ENCODE measurements at regions not wholly inside any gene's neighbourhood (a gene's known extent, or its start where the extent isn't known, plus 50 kb on each side); places are given as distances from the start of the nearest gene placed in this dataset.
"Not testable (repeated sequence)": the region's sequence is repeated elsewhere in the genome, so short reads cannot be mapped to it uniquely, and the experiment has no call there.

DNA sequence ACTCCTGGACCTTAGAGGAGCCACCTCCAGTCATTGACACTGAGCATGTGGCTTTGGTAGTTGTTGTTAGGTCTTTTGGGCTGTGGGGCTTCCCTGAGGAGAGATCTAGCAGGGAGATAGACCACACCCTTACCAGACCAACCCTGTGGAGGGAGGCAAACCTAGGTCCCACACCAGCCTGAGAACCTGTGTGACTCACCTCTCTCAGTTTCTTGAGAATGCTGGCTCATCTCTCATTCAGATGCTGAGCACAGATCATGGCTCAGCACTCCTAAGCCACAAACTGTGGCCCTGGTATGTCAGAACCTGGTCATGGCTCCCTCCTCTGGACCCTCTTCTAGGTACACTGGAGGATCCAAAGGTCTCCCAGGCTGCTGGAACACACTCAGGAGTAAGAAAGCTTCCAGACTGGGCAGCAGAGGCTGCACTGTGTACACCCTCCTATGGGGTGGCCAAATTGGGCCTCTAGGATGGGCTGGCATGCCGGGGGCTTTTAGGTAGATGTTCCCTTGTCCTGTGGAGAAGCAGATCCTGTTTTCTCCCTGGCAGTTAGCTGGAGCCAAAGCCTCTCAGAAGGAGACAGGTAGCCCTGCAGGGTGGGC is 1294.5 kb downstream of the KHDRBS2 start:
- no peak for DNase-seq

DNA sequence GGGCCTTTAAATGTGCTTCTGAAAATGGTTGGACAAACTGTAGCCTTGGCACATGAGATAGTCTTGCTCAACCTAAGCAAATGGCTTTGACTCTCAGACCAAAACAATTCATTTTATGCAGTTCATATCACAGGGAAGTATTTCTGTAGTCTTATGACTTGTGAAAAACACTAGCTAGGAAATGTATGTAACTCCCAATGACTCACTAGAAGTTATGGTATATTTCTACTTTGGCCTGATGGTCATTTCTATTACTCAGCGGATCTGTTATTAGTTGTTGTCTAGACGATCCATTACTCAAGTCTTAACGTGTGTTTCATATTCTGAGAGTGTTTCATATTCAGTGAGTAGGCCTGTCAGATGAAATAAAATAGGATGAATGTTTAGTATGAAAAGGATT is 1333.5 kb downstream of the KHDRBS2 start:
- DNase-seq = no peak

DNA sequence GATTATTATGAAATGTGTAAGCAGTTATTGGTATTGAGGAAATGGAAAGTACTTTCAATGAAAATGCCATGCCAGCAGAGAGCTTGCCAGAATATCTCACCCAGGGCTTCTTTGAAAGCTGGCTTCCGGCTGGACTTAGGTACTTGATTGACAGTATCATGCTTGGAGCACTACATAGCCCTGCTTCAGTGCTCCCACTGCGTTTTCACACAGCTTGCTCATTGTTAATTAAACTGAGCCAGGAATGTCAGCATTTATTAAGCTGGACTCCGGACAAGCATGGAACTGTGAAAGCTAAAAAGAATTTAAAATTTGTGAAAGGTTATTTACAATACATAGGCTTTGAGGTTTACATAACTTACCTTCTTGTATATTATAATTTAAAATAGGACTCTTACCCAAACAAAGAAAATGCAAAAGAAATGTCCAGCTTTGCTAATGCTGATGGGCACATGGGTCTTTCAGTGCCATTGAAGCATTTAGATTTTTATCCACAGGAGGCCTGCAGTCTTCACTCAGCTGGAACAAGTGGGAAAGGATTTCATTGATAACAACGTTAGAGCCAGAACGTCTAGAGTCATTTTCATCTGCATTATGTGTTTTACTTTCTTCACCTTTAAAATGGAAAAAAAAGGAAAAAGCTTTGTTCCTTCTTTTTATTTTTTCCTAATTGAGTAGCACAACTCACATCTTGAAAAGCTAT is 1335.7 kb downstream of the KHDRBS2 start:
- not testable (repeated sequence) for DNase-seq

DNA sequence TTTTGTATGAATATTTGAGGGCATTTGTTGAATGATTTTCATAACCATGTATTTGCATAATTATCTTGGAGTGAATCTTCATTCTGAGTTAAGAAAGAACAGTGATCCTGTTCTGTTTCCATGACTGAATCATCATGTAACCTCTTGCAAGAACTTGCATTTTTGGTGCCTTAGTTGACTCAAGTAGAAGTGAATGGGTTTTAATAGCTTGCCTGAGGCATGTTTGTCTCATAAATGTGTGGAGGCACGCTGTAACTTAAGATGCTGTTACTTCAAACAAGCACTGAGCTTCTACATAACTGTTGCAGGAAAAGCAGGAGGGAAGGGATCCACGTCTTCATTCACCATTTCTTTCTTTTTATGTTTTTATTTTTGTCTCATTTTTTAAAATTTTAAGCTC is 1338.6 kb downstream of the KHDRBS2 start:
- not testable (repeated sequence) for DNase-seq

DNA sequence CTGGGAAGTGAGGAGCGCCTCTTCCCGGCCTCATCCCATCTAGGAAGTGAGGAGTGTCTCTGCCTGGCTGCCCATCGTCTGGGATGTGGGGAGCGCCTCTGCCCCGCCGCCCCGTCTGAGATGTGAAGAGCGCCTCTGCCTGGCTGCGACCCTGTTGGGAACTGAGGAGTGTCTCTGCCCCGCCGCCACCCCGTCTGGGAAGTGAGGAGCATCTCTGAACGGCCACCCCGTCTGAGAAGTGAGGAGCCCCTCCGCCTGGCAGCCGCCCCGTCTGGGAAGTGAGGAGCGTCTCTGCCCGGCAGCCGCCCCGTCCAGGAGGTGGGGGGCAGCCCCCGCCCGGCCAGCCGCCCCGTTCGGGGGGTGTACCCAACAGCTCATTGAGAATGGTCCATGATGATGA is 1341.2 kb downstream of the KHDRBS2 start:
- DNase-seq = not testable (repeated sequence)

DNA sequence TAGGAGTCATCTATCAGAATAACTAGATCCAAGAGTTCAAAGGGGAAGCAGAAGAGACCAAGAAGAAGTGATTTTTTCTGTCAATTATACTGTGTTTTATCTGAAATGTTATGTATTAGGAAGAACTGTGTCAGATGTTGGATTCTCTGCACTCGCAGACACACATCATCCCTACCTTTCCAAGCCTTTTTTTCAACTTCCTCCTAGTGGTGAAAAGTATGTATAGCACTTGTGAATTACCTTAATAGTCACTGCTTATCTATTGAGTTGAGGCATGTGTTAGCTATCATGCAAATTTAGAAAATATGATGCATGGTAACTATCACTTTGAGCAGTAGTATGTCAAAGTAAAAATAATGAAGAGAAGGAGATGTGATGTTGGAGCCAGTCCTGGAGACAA is 1350.1 kb downstream of the KHDRBS2 start:
- not testable (repeated sequence) for DNase-seq

DNA sequence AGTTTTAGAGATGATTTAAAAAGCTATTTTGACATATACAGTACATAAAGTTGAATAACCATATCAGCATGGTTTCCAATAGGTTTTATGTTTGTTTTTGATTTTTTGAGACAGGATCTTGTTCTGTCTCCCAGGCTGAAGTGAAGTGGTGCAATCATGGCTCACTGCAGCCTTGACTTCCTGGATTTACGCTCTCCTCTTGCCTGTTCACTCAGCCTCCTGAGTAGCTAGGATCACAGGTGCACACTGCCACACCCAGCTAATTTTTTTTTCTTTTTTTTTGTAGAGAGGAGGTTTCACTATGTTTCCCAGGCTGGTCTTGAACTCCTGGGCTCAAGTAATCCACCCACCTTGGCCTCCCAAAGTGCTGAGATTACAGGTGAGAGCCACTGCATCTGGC is 1366.4 kb downstream of the KHDRBS2 start:
- not testable (repeated sequence) for DNase-seq

DNA sequence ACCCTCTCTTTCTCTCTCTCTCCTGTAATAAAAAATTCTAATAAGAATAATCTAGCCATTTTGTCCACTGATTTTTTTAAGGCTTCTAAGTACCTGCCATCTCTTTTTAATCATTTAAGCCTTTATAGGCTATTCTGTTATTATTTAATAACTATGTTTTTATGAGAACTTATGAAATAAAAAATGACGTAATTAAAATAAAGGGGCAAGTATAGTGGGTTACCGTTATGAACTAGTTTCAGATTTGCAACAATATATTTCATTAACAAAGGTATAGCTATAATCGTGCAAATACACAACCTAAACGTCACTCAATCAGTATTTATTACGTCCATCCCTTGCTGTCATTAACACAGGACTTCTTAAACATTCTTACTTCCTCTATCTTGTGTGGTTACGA is 1382.2 kb downstream of the KHDRBS2 start:
- not testable (repeated sequence) for DNase-seq

DNA sequence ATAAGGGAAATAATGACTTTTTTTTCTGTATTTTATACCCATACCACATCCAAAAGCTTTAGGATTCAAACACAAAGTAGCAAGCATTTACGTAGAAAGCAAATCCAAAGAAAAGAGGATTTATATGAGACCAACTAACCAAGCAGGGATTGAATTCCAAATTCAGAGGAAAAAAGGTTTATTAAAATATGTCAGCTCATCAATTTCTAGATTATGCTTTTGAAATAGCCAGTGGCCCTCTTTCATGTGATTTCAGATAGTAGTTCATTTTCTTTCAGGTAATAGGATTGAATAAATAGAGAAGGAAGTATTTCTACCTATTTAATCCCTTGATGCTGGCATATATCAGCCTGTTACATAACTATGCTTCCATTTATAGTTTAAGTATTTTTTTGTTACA is 1392.7 kb downstream of the KHDRBS2 start:
- DNase-seq = not testable (repeated sequence)

DNA sequence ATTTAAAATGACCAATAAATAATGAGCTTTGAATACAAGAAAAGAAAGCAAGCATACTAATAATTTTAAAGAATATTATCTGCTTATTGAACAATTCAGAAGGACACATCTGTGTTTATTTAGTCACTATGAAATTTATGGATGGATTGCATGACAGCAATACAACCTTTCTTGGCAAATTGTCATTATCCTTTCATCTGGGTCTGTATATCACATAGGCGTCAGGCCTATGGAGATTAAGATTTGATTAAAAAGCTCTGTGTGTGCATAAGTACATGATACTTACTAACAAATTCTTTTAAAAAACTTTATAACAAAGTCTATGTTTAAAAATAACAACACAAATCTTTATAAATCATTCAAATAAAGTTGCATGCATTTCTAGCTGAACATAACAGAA is 1394.4 kb downstream of the KHDRBS2 start:
- no peak for DNase-seq

DNA sequence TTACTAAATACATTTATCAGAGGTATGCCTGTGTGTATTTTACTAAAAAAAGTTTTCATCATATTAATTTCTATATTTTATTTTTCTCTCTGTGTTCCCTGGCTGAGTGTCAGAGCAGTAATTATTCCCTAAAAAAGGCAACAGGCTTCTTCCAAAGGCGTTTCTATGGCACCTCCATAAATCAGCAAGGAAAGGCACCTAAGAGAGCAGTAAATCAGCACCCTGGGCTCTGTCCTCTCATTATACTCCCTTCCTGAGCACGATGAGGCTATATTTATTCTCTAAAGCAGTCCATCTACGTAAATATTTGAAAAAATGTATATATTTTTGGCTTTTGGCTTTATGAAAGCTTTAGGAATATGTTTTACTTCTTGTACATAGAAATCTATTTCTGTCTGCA is 1408.6 kb downstream of the KHDRBS2 start:
- DNase-seq = not testable (repeated sequence)

DNA sequence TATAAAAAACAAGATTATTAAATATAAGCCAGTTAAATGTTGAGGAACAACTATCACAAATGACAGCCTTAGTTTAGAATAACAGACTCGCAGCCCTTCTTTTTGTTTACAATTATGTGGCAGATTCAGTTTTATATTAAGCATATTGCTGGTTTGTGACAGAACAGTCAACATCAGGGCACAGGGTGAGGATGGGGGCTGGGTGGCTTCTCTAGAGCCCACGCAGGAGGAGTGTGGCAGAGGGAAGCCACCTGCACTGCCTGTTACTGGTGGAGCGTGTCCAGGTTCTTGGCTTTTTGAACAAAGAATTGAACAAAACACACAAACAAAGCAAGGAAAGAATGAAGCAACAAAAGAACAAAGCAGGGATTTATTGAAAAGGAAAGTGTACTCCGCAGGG is 1415.2 kb downstream of the KHDRBS2 start:
- DNase-seq = not testable (repeated sequence)

DNA sequence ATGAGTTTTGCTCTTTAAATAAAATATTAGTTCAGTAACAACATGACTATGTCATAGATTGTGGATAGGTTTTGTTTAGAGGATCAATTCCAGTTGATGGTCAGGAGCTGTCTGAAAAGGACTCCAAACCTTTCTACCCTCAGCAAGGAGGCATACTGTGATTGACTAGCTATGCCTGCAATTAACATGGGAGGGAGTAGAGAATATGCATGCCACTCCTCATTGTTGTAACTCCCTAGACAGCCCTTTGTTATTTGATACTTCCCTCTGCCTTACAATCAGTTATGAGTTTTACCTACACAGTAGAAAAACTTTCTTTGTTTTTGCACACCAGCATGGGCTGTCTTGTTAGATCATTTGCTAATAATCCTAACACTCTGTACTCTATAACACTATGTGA is 1418.5 kb downstream of the KHDRBS2 start:
- DNase-seq = no peak

DNA sequence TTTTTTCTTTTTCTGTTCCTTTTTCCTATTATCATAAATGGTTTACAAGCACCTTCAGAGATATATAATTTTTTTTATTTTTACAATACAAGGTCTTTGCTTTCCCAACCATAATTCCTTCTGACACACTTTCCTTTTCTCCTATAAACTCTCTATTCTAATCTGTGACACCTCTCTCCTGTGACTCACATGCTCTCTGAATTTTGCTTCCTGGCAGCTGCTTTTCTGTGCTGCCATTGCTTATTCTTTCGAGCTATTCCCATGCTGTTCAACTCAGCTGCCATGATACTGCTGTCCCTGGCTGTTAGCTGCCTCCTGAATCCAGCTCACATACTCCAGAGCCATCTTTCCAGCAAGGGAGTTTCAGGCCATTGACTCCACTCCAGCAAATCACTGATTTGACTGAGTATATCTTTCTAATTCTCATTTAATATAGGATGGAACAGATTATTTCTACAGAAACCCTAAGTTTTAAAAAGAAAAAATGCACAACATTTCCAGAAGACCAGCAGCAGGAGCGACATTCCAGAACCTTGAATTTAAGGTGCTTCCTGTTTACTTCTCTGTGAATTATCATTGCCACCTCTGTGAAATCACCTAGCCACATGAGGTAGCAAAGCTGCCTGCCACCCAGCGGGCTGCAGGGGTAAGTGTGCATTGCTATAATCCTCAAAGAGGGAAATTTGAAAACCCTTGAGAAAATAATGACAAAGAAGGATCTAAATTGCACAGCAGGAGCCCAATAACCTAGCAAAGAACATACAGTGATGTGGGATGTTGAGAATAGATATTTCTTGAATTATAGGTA is 1442.6 kb downstream of the KHDRBS2 start:
- not testable (repeated sequence) for DNase-seq

DNA sequence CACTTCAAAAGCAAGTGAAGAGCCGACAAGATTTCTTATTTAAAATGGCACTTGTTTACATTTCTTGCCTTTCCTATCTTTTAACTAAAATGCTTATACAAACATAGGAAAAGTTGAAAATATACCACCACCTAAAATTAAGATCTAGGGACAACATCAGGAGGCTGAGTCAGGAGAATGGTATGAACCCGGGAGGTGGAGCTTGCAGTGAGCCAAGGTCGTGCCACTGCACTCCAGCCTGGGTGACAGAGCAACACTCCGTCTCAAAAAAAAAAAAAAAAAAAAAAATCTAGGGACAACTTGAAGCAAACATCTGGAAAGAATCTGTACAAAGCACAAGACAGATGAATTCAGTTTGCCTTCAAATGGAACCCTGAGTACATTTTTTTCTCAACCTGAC is 1455.3 kb downstream of the KHDRBS2 start:
- DNase-seq = not testable (repeated sequence)

DNA sequence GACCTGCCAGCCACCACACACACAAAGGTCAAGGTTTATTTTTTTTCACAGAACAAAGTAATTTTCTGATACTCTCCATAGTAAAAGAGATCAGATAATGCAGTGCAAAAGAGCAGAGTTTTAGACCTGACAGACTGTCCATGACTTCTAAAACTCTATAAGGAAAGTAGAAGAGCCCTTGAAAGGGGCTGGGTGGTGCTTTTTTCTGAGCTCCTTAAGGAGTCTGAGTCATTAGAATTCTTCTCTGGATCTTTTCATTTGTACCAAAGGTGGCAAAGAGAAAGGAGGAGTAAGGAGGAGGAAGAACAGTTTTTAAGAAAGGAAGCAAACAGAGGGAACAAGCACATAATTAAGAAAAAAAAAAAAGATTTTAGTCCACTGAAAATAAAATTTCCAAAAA is 1463.4 kb downstream of the KHDRBS2 start:
- not testable (repeated sequence) for DNase-seq

DNA sequence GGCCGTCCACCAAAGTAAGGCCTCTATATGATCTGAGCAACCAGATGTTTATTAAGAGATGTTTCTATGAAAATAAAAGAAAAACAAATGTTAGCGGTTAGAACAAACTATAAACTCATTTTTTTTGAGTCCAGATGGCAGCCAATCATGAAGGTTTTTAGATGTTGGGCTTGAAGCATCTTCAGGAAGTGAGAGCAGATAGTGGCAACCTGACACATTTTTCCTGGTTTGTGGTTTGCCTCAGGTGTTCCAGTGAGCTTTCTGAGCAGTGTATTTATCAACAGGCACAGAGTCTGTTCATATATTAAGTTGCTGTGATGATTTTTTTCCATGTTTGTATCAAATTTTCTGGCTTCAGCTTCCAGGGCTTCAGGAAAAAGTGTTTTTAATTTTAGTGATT is 1468.0 kb downstream of the KHDRBS2 start:
- DNase-seq = not testable (repeated sequence)

DNA sequence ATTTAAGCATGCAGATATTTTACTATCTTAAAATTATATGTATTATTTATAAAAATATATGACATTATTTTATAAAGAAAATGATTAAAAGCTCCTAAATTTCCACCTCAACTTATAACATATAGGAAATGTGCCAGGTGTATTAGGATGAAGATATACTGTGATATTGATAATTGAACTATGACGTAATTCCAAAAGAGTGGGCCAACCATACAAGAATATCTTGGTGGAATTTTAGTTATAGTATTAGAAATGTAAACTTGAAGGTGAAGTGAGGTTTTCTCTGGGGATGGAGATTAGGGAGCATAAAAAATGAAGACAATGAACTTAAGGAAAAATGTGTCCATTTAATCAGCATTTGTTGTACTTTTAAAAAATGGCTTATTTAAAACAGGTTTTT is 1471.2 kb downstream of the KHDRBS2 start:
- not testable (repeated sequence) for DNase-seq

DNA sequence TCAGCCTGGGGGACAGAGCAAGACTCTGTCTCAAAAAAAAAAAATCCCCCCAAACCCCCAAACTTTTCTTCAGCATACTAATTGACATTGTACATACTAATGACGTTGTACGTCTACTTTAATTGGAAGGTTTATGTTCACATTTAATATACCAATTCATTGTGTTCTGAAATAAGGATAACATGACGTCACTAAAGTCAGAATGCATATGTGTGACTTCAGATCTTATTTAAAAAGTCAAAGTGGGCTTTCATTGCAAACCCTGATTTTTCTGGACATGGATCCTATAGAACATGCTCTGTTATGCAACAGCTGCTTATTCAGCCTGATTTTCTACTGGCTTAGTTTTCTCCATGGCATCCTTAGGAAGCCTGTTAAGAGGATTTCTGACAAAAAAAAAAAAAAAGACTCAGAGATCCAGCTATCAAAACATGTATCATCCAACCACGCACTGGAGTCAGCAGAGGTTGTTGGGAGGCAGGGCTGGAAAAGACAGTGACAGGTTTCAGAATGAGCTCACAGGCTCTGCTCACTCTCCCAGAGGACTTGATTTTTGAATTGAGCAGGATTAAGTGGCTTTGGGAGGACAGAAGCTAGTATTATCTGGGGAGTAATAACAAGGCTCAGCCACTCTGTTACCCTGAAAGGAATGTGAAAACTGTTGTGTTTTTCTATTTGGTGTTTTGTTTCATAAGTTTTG is 1472.0 kb downstream of the KHDRBS2 start:
- DNase-seq = not testable (repeated sequence)

DNA sequence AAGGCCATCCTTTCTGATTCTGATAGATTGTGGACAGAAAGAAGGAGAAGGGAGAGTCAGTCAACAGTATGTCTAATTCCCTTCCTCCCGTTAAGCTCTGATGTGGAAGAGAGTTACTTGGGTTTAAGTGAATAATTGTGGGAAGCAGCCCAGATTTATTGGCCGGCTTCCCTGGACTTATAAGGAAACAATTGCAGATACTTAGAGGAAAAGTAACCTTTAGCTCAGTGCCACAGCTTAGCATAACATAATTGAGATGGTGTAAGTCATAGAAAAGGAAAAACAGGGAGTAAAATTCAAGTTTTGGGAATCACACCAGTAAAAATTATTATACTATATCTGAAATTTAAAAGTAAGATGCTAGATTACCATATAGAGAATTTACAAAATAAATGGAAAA is 1475.8 kb downstream of the KHDRBS2 start:
- peak; percentile 29 for DNase-seq

DNA sequence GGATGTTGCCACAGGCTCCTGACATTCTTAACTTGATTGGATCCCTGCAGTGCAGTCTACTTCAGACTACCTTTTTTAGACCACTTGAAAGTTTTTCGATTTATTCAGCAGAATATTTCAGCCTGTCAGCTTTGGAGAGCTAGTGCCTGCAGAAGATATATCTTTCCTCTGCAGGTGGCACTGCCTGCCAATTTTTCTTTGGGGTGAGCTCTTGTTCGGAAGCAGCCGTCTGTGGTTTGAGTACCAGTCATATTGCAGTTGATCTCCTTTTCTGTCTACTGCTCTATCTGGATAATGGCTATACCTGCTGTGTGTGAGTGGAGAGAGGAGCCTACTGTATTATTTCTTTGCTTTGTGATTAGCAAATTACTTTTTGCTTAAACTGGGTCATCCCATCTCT is 1486.9 kb downstream of the KHDRBS2 start:
- not testable (repeated sequence) for DNase-seq

DNA sequence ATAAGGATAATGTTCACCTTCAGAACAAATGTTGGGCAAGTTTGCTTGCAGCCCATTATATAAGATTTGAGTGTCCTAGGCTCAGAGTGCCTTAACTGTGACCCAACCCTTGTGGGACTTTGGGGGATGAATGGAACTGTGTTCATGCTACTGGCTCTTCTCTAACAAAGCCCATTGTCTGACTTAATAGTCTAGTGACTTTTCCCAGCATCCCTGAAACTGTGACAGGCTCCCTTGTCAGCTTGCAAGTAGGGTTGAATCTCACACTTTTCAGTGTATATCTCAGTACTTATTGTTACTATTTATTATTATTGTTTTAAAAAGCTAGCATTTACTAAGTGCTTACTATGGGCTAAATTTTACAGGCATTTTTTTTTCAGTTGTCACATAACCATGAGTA is 1488.2 kb downstream of the KHDRBS2 start:
- not testable (repeated sequence) for DNase-seq

DNA sequence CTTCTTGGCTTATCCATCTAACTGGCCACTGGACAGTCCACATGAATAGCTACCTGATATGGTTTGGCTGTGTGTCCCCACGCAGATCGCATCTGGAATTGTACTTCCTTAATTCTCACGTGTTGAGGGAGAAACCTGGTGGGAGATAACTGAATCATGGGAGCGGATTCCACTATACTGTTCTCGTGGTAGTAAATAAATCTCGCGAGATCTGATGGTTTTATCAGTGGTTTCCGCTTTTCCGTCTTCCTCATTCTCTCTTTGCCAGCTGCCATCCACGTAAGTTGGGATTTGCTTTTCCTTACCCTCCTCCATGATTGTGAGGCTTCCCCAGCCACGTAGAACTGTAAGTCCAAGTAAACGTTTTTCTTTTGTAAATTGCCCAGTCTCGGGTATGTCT is 1496.4 kb downstream of the KHDRBS2 start:
- DNase-seq = not testable (repeated sequence)

Data from hindlimb muscle (tissue), 1 donor.